ENCODE measurements at regions not wholly inside any gene's neighbourhood (a gene's known extent, or its start where the extent isn't known, plus 50 kb on each side); places are given as distances from the start of the nearest gene placed in this dataset.

DNA sequence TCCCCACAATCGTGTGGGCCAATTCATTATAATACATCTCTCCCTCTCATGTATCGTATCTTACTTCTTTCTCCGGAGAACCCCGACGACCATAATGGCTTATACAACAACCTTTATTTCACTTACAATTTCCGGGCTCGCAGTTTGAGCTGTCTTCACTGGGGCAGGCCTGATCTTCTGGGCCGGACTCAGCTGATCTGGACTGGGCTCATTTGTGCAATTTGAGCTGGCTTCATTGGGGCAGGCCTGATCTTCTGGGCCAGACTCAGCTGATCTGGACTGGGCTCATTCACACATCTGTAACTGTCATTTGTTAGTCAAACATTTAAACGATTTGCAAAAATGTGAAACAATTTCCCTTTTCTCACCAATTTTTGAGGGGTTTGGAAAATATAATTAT lies 171.5 kb upstream of the FRG1 start:
- Histone ChIP-seq H2AK5ac (ENCODE audit: low read depth, low read length) (no peak overlapping the region), H2BK12ac (ENCODE audit: low read length) (no peak overlapping the region), H3K4me2 (ENCODE audit: insufficient read depth, low read length, poor library complexity, severe bottlenecking) (no peak overlapping the region), H4K91ac (ENCODE audit: low read depth, low read length, poor library complexity) (no peak overlapping the region), H3K4me3 (ENCODE audit: low read length in 2 of 2) (peak overlapping the region in 1 of 2 donors; percentile 32), H2BK5ac (ENCODE audit: low read length) (no peak overlapping the region), H3K36me3 (replicated peaks in 1 of 2; ENCODE audit: control insufficient read depth in 2 of 2, insufficient read depth in 2 of 2, low read length in 2 of 2) (no peaks in the 10 kb centered on the region), H3K9ac (ENCODE audit: low read depth, low read length, poor library complexity) (no peak overlapping the region), H3K79me1 (ENCODE audit: low read depth, low read length) (no peaks in the 10 kb centered on the region), H3K27me3 (ENCODE audit: control insufficient read depth in 3 of 3, insufficient read depth in 3 of 3, low read depth in 1 of 3, low read length in 3 of 3) (no peaks in the 10 kb centered on the region), H4K8ac (ENCODE audit: low read depth, low read length) (no peak overlapping the region), H2BK15ac (ENCODE audit: low read length) (no peak overlapping the region), H3K14ac (ENCODE audit: low read length) (no peak overlapping the region), H2BK120ac (ENCODE audit: low read depth, low read length) (no peak overlapping the region), H3K18ac (ENCODE audit: low read length) (no peak overlapping the region), H3K27ac (replicated peaks; ENCODE audit: low read length) (no peak overlapping the region), H3K4ac (ENCODE audit: low read length) (no peak overlapping the region), H2AFZ (ENCODE audit: low read length) (peak overlapping the region; percentile 69), H3K4me1 (ENCODE audit: control insufficient read depth in 2 of 2, insufficient read depth in 1 of 2, low read depth in 1 of 2, low read length in 2 of 2) (no peaks in the 10 kb centered on the region), H3K23ac (ENCODE audit: low read depth, low read length, poor library complexity) (no peak overlapping the region), H3K9me3 (replicated peaks in 1 of 2; ENCODE audit: control insufficient read depth in 2 of 2, insufficient read depth in 1 of 2, low read depth in 1 of 2, low read length in 2 of 2) (no peaks in the 10 kb centered on the region)
- DNase-seq (ENCODE audit: low spot score), result no peak
- no CpG with 5 or more reads among the region's 9 CpGs for WGBS, 2 donors (ENCODE audit: extremely low coverage in 2 of 2, insufficient read length in 2 of 2, insufficient replicate concordance in 1 of 2)

DNA sequence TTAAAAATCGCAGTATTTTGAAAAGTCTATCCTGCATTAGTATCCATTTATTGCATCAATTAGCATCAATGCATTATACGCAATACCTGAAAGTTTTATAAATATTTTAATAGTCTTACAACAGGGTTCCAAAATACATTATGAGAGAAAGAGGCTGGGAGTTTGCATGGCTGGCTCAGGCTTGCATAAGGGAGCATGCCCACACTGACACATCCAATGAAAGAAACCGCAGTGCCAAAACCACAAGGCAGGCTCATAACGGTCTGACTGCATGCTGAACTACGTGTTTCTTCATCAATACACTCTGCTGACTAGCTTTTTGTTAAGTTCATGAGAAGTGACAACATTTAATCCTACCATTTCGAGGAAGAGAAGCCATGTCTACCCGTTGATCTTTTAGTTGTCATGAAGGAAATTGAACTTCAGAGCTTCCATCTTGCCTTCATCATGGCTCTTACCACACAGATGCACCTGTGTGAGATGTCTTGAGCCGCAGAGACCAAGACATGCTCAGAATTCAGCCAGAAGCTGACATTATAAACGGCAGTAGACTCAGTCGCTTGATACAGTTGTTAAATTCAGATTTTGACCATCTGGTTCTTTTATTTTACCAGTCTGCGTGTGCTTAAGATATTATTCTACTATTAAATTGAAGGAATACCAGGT lies 168.8 kb upstream of the FRG1 start:
- no peak overlapping the region for H4K91ac ChIP-seq (ENCODE audit: low read depth, low read length, poor library complexity)
- H2BK15ac ChIP-seq (ENCODE audit: low read length), result no peak overlapping the region
- no peak overlapping the region for H2BK12ac ChIP-seq (ENCODE audit: low read length)
- H3K79me1 ChIP-seq (ENCODE audit: low read depth, low read length), result no peaks in the 10 kb centered on the region
- H3K4me3 ChIP-seq (ENCODE audit: low read length in 2 of 2), result no peak overlapping the region
- H3K4me1 ChIP-seq (ENCODE audit: control insufficient read depth in 2 of 2, insufficient read depth in 1 of 2, low read depth in 1 of 2, low read length in 2 of 2), result no peaks in the 10 kb centered on the region
- DNase-seq (ENCODE audit: low spot score), result no peak
- H3K27me3 ChIP-seq (ENCODE audit: control insufficient read depth in 3 of 3, insufficient read depth in 3 of 3, low read depth in 1 of 3, low read length in 3 of 3), result no peaks in the 10 kb centered on the region
- no peak overlapping the region for H2AFZ ChIP-seq (ENCODE audit: low read length)
- no peak overlapping the region for H3K4me2 ChIP-seq (ENCODE audit: insufficient read depth, low read length, poor library complexity, severe bottlenecking)
- H3K36me3 ChIP-seq (replicated peaks in 1 of 2; ENCODE audit: control insufficient read depth in 2 of 2, insufficient read depth in 2 of 2, low read length in 2 of 2), result no peaks in the 10 kb centered on the region
- H3K18ac ChIP-seq (ENCODE audit: low read length), result peak overlapping the region; percentile 7
- no peak overlapping the region for H3K14ac ChIP-seq (ENCODE audit: low read length)
- H2BK120ac ChIP-seq (ENCODE audit: low read depth, low read length), result no peak overlapping the region
- no peak overlapping the region for H2AK5ac ChIP-seq (ENCODE audit: low read depth, low read length)
- no peak overlapping the region for H3K23ac ChIP-seq (ENCODE audit: low read depth, low read length, poor library complexity)
- H3K9me3 ChIP-seq (replicated peaks in 1 of 2; ENCODE audit: control insufficient read depth in 2 of 2, insufficient read depth in 1 of 2, low read depth in 1 of 2, low read length in 2 of 2), result no peaks in the 10 kb centered on the region
- no peak overlapping the region for H3K4ac ChIP-seq (ENCODE audit: low read length)
- no peak overlapping the region for H3K9ac ChIP-seq (ENCODE audit: low read depth, low read length, poor library complexity)
- H2BK5ac ChIP-seq (ENCODE audit: low read length), result no peak overlapping the region
- WGBS, 2 donors (ENCODE audit: extremely low coverage in 2 of 2, insufficient read length in 2 of 2, insufficient replicate concordance in 1 of 2), result no CpG with 5 or more reads among the region's 11 CpGs
- H3K27ac ChIP-seq (replicated peaks; ENCODE audit: low read length), result no peak overlapping the region
- H4K8ac ChIP-seq (ENCODE audit: low read depth, low read length), result no peak overlapping the region

DNA sequence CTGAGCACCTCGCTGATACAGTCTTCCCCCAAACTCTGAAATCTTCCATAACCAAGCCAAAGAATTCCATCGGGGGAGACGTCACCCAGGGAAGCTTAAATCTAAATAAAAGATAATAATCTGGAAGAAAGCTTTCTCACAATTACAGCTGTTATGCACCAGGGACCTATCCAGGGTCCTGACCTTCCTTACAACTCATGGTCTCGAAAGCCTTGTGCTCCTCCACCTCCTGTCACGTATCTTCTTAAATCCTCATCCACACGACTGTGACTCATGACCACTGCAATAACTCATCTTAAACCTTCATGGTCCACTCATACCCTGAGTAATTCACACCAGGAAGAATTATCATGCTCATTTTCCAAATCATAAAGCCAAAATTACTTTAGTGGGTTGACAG lies 166.8 kb upstream of the FRG1 start:
- Histone ChIP-seq H3K79me1 (ENCODE audit: low read depth, low read length) (no peaks in the 10 kb centered on the region), H3K27me3 (ENCODE audit: control insufficient read depth in 3 of 3, insufficient read depth in 3 of 3, low read depth in 1 of 3, low read length in 3 of 3) (no peaks in the 10 kb centered on the region), H2BK5ac (ENCODE audit: low read length) (no peak overlapping the region), H3K14ac (ENCODE audit: low read length) (no peak overlapping the region), H3K9me3 (replicated peaks in 1 of 2; ENCODE audit: control insufficient read depth in 2 of 2, insufficient read depth in 1 of 2, low read depth in 1 of 2, low read length in 2 of 2) (no peaks in the 10 kb centered on the region), H4K91ac (ENCODE audit: low read depth, low read length, poor library complexity) (no peak overlapping the region), H2BK120ac (ENCODE audit: low read depth, low read length) (no peak overlapping the region), H3K4ac (ENCODE audit: low read length) (no peak overlapping the region), H3K4me2 (ENCODE audit: insufficient read depth, low read length, poor library complexity, severe bottlenecking) (no peak overlapping the region), H3K36me3 (replicated peaks in 1 of 2; ENCODE audit: control insufficient read depth in 2 of 2, insufficient read depth in 2 of 2, low read length in 2 of 2) (no peaks in the 10 kb centered on the region), H2AK5ac (ENCODE audit: low read depth, low read length) (no peak overlapping the region), H3K27ac (replicated peaks; ENCODE audit: low read length) (no peak overlapping the region), H4K8ac (ENCODE audit: low read depth, low read length) (no peak overlapping the region), H2BK15ac (ENCODE audit: low read length) (no peak overlapping the region), H2BK12ac (ENCODE audit: low read length) (no peak overlapping the region), H3K18ac (ENCODE audit: low read length) (no peak overlapping the region), H3K4me3 (ENCODE audit: low read length in 2 of 2) (no peak overlapping the region), H3K23ac (ENCODE audit: low read depth, low read length, poor library complexity) (no peak overlapping the region), H3K4me1 (ENCODE audit: control insufficient read depth in 2 of 2, insufficient read depth in 1 of 2, low read depth in 1 of 2, low read length in 2 of 2) (peaks cover 0 to 1% of the 10 kb centered on the region in 2 donors), H3K9ac (ENCODE audit: low read depth, low read length, poor library complexity) (no peak overlapping the region), H2AFZ (ENCODE audit: low read length) (no peak overlapping the region)
- no peak for DNase-seq (ENCODE audit: low spot score)
- WGBS, 2 donors (ENCODE audit: extremely low coverage in 2 of 2, insufficient read length in 2 of 2, insufficient replicate concordance in 1 of 2), result no CpG with 5 or more reads among the region's 6 CpGs

DNA sequence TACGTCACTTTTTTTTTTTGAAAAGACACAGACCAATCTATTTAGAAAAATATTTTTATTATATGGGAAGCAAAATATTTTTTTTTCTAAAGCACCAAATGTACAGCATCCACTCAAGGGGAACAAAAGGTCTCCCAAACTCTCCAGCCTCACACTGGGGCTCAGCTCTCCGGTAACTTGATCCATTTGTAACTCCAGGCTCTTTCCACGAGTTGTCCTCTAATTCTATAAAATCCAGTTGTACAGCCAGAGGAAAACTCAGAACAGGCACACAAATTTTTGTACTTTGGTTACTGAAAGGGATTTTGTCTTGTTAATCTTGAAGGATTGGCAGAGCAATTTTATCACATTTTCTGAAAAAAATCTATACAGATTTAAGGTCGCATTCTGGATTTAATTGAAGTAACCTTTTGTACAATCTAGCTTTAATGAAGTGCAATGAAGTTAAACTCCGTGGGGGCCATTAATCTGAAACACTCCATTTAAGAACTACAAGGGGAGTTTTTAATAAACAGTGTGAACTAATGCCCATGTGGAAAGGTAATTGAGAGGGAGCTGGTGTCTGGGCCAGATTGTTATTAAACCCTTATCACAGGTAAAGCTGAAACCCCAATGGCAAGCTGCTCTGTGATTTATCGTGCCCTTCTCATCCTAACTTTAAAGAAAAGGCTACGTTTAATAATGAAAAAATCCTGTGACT lies 161.2 kb upstream of the FRG1 start:
- no CpG with 5 or more reads among the region's 7 CpGs for WGBS, 2 donors (ENCODE audit: extremely low coverage in 2 of 2, insufficient read length in 2 of 2, insufficient replicate concordance in 1 of 2)
- Histone ChIP-seq H3K27ac (replicated peaks; ENCODE audit: low read length) (no peak overlapping the region), H3K4me3 (ENCODE audit: low read length in 2 of 2) (no peak overlapping the region), H3K4ac (ENCODE audit: low read length) (no peak overlapping the region), H2BK12ac (ENCODE audit: low read length) (no peak overlapping the region), H3K36me3 (replicated peaks in 1 of 2; ENCODE audit: control insufficient read depth in 2 of 2, insufficient read depth in 2 of 2, low read length in 2 of 2) (no peaks in the 10 kb centered on the region), H4K8ac (ENCODE audit: low read depth, low read length) (no peak overlapping the region), H3K9me3 (replicated peaks in 1 of 2; ENCODE audit: control insufficient read depth in 2 of 2, insufficient read depth in 1 of 2, low read depth in 1 of 2, low read length in 2 of 2) (no peaks in the 10 kb centered on the region), H4K91ac (ENCODE audit: low read depth, low read length, poor library complexity) (no peak overlapping the region), H3K14ac (ENCODE audit: low read length) (no peak overlapping the region), H3K79me1 (ENCODE audit: low read depth, low read length) (no peaks in the 10 kb centered on the region), H2BK120ac (ENCODE audit: low read depth, low read length) (no peak overlapping the region), H2BK5ac (ENCODE audit: low read length) (no peak overlapping the region), H3K18ac (ENCODE audit: low read length) (no peak overlapping the region), H3K9ac (ENCODE audit: low read depth, low read length, poor library complexity) (no peak overlapping the region), H3K27me3 (ENCODE audit: control insufficient read depth in 3 of 3, insufficient read depth in 3 of 3, low read depth in 1 of 3, low read length in 3 of 3) (no peaks in the 10 kb centered on the region), H2BK15ac (ENCODE audit: low read length) (no peak overlapping the region), H3K4me1 (ENCODE audit: control insufficient read depth in 2 of 2, insufficient read depth in 1 of 2, low read depth in 1 of 2, low read length in 2 of 2) (peaks cover 0 to 2% of the 10 kb centered on the region in 2 donors), H3K23ac (ENCODE audit: low read depth, low read length, poor library complexity) (no peak overlapping the region), H3K4me2 (ENCODE audit: insufficient read depth, low read length, poor library complexity, severe bottlenecking) (no peak overlapping the region), H2AFZ (ENCODE audit: low read length) (no peak overlapping the region), H2AK5ac (ENCODE audit: low read depth, low read length) (no peak overlapping the region)
- DNase-seq (ENCODE audit: low spot score), result no peak

Measured in neuronal stem cell (in vitro differentiated cells).